Neural cell (in vitro differentiated cells): ENCODE measurements at regions not wholly inside any gene's neighbourhood (a gene's known extent, or its start where the extent isn't known, plus 50 kb on each side); places are given as distances from the start of the nearest gene placed in this dataset.

Source experiments
- H2AFZ ChIP-seq: fragments of 200-600, 300-800 bp; sonication (generic), shearing (Covaris generic); 2 replicates; pipeline ENCODE4 v1.6.0; 2014; ENCODE audit warnings: low read depth, mild to moderate bottlenecking, antibody characterized with exemption, low read length, moderate library complexity
- H3F3A ChIP-seq: fragments of 200-600 bp; shearing (Covaris generic); 2 replicates; pipeline ENCODE4 v1.6.1; 2016; ENCODE audit warnings: mild to moderate bottlenecking, moderate library complexity, mixed read lengths, antibody characterized with exemption, low read length; ENCODE audit not compliant: insufficient read depth, poor library complexity, severe bottlenecking
- H3K27ac ChIP-seq: fragments of 200-600, 300-800 bp; sonication (generic), shearing (Covaris generic); 2 replicates; pipeline ENCODE4 v1.5.1; 2014; ENCODE audit warnings: mild to moderate bottlenecking, low read length, moderate library complexity
- H3K27me3 ChIP-seq: fragments of 300-800, 200-600 bp; sonication (generic), shearing (Covaris generic); 2 replicates; pipeline ENCODE4 v1.6.0; 2014; ENCODE audit warnings: mild to moderate bottlenecking, low read depth, low read length, moderate library complexity; ENCODE audit not compliant: insufficient read depth
- H3K36me3 ChIP-seq: fragments of 300-800, 200-600 bp; sonication (generic), shearing (Covaris generic); 2 replicates; pipeline ENCODE4 v1.5.1; 2014; ENCODE audit warnings: mild to moderate bottlenecking, antibody characterized with exemption, low read length, moderate library complexity; ENCODE audit not compliant: insufficient read depth
- H3K4me2 ChIP-seq: fragments of 300-800, 200-600 bp; sonication (generic), shearing (Covaris generic); 2 replicates; pipeline ENCODE4 v1.6.0; 2014; ENCODE audit warnings: mild to moderate bottlenecking, low read length
- H3K4me3 ChIP-seq: fragments of 300-800, 200-600 bp; sonication (generic), shearing (Covaris generic); 2 replicates; pipeline ENCODE4 v1.5.1; 2014; ENCODE audit warnings: mild to moderate bottlenecking, low read length, moderate library complexity
- H3K79me2 ChIP-seq: fragments of 200-600 bp; shearing (Covaris generic); replicated peaks from 2 replicates; pipeline ENCODE4 v1.6.0; 2014; ENCODE audit warnings: mild to moderate bottlenecking, low read length, moderate library complexity; ENCODE audit not compliant: insufficient read depth
- H3K9ac ChIP-seq: fragments of 300-800, 200-600 bp; sonication (generic), shearing (Covaris generic); 2 replicates; pipeline ENCODE4 v1.6.1; 2016; ENCODE audit warnings: mild to moderate bottlenecking, low read length, mixed read lengths
- H3K9me2 ChIP-seq: fragments of 200-600 bp; shearing (Covaris generic); 2 replicates; pipeline ENCODE4 v1.6.1; 2016; ENCODE audit warnings: mild to moderate bottlenecking, low read length, mixed read lengths; ENCODE audit not compliant: insufficient read depth
- H3K9me3 ChIP-seq: fragments of 200-600, 300-800 bp; sonication (generic), shearing (Covaris generic); 2 replicates; pipeline ENCODE4 v1.6.1; 2016; ENCODE audit warnings: mild to moderate bottlenecking, mixed run types, low read length, moderate library complexity, mixed read lengths
- H4K20me1 ChIP-seq: fragments of 200-600 bp; shearing (Covaris generic); 2 replicates; pipeline ENCODE4 v1.6.1; 2016; ENCODE audit warnings: mild to moderate bottlenecking, mixed run types; ENCODE audit not compliant: insufficient read depth
- CTCF ChIP-seq: fragments of 450-650 bp; IDR thresholded peaks from 2 replicates; pipeline ENCODE4 v1.5.1; 2014; ENCODE audit warnings: antibody characterized with exemption, mild to moderate bottlenecking, moderate library complexity; ENCODE audit not compliant: poor library complexity, severe bottlenecking
- EP300 ChIP-seq: fragments of 450-650 bp; conservative IDR thresholded peaks from 2 replicates; pipeline ENCODE4 v1.6.1; 2014; ENCODE audit warnings: antibody characterized with exemption, mild to moderate bottlenecking, moderate library complexity; ENCODE audit not compliant: poor library complexity, severe bottlenecking
- EZH2 ChIP-seq: fragments of 200-600, 300-800 bp; shearing (Covaris generic), sonication (generic); IDR thresholded peaks from 2 replicates; pipeline ENCODE4 v1.6.1; 2014; ENCODE audit warnings: antibody characterized with exemption, low read length, borderline replicate concordance, mild to moderate bottlenecking; ENCODE audit not compliant: insufficient read depth, poor library complexity, severe bottlenecking
- MXI1 ChIP-seq: fragments of 450-650 bp; conservative IDR thresholded peaks from 2 replicates; pipeline ENCODE4 v1.6.1; 2014; ENCODE audit warnings: antibody characterized with exemption, mild to moderate bottlenecking; ENCODE audit not compliant: poor library complexity, severe bottlenecking
- POLR2AphosphoS5 ChIP-seq: IDR thresholded peaks from 2 replicates; pipeline ENCODE4 v1.6.1; 2012
- RAD21 ChIP-seq: fragments of 450-650 bp; conservative IDR thresholded peaks from 2 replicates; pipeline ENCODE4 v1.6.1; 2014; ENCODE audit warnings: antibody characterized with exemption, mild to moderate bottlenecking, moderate library complexity
- REST ChIP-seq: IDR thresholded peaks from 2 replicates; pipeline ENCODE4 v1.6.1; 2012; ENCODE audit warnings: borderline replicate concordance
- SMC3 ChIP-seq: fragments of 450-650 bp; conservative IDR thresholded peaks from 2 replicates; pipeline ENCODE4 v1.6.1; 2014; ENCODE audit warnings: antibody characterized with exemption, mild to moderate bottlenecking, moderate library complexity; ENCODE audit not compliant: poor library complexity
- TAF1 ChIP-seq: IDR thresholded peaks from 2 replicates; pipeline ENCODE4 v1.6.1; 2012; ENCODE audit warnings: low read depth

- H2AFZ ChIP-seq = no peak overlapping the region
- no peak for TF ChIP-seq TAF1
- TF ChIP-seq MXI1 = no peak
- no peak for TF ChIP-seq EZH2
- no peak for TF ChIP-seq SMC3
- TF ChIP-seq RAD21 = no peak
- TF ChIP-seq REST = no peak
- TF ChIP-seq POLR2AphosphoS5 = no peak
- TF ChIP-seq CTCF = no peak
- no peak for TF ChIP-seq EP300
- H3F3A ChIP-seq = no peaks in the 10 kb centered on the region
- H3K9me2 ChIP-seq = no peaks in the 10 kb centered on the region
- H3K4me3 ChIP-seq = no peak overlapping the region
- H3K36me3 ChIP-seq = no peaks in the 10 kb centered on the region
- H3K9ac ChIP-seq = no peak overlapping the region
- no peaks in the 10 kb centered on the region for H4K20me1 ChIP-seq
- H3K4me2 ChIP-seq = no peak overlapping the region
- no peaks in the 10 kb centered on the region for H3K79me2 ChIP-seq
- no peaks in the 10 kb centered on the region for H3K9me3 ChIP-seq
- H3K27me3 ChIP-seq = no peaks in the 10 kb centered on the region
- no peak overlapping the region for H3K27ac ChIP-seq
Measured at GRCh38 chr4:33551244-33551643, 2693.1 kb downstream of the ARAP2 start.

GRCh38 chr4:33561259-33561658 lies 2683.1 kb downstream of the ARAP2 start:
- no peaks in the 10 kb centered on the region for H3F3A ChIP-seq
- H3K27me3 ChIP-seq = no peaks in the 10 kb centered on the region
- TF ChIP-seq REST (no peak), EZH2 (no peak), EP300 (no peak)
- H3K79me2 ChIP-seq = no peaks in the 10 kb centered on the region
- no peak overlapping the region for H2AFZ ChIP-seq
- H3K4me2 ChIP-seq = no peak overlapping the region
- peaks cover 4% of the 10 kb centered on the region for H3K9me2 ChIP-seq
- H3K9ac ChIP-seq = no peak overlapping the region
- H4K20me1 ChIP-seq = no peaks in the 10 kb centered on the region
- no peaks in the 10 kb centered on the region for H3K9me3 ChIP-seq
- H3K27ac ChIP-seq = no peak overlapping the region
- no peaks in the 10 kb centered on the region for H3K36me3 ChIP-seq
- H3K4me3 ChIP-seq = no peak overlapping the region
